HG03039 (cell line): ENCODE measurements at regions not wholly inside any gene's neighbourhood (a gene's known extent, or its start where the extent isn't known, plus 50 kb on each side); places are given as distances from the start of the nearest gene placed in this dataset.
"Not testable (repeated sequence)": the region's sequence is repeated elsewhere in the genome, so short reads cannot be mapped to it uniquely, and the experiment has no call there.

Experiments
- ATAC-seq: cut with Tn5 transposase; IDR thresholded peaks from one replicate; pipeline ENCODE4 v1.9.1; 2021; ENCODE audit warnings: mild to moderate bottlenecking, moderate library complexity; ENCODE audit not compliant: unreplicated experiment

GRCh38 chr16:51984395-51984794 lies 562.5 kb downstream of the TOX3 start:
- no peak for ATAC-seq

GRCh38 chr16:51982715-51983680 lies 563.9 kb downstream of the TOX3 start:
- ATAC-seq: no peak

- ATAC-seq: no peak
These were observed 565.2 kb downstream of the TOX3 start for GRCh38 chr16:51981725-51982124.

- not testable (repeated sequence) for ATAC-seq
These were observed 569.4 kb downstream of the TOX3 start for GRCh38 chr16:51977506-51977905.

- no peak for ATAC-seq
These were observed 575.8 kb downstream of the TOX3 start for GRCh38 chr16:51971184-51971583.

- ATAC-seq: no peak
These were observed 578.2 kb downstream of the TOX3 start for GRCh38 chr16:51968749-51969148.

GRCh38 chr16:51967646-51968045 lies 579.3 kb downstream of the TOX3 start:
- no peak for ATAC-seq

- ATAC-seq: no peak
These were observed 586.0 kb downstream of the TOX3 start for GRCh38 chr16:51960931-51961330.

GRCh38 chr16:51953286-51953985 lies 593.5 kb downstream of the TOX3 start:
- ATAC-seq: no peak

GRCh38 chr16:51952500-51952899 lies 594.4 kb downstream of the TOX3 start:
- no peak for ATAC-seq

GRCh38 chr16:51951668-51952298 lies 595.2 kb downstream of the TOX3 start:
- no peak for ATAC-seq

GRCh38 chr16:51950118-51950780 lies 596.7 kb downstream of the TOX3 start:
- ATAC-seq: no peak

GRCh38 chr16:51949282-51949681 lies 597.7 kb downstream of the TOX3 start:
- ATAC-seq: no peak

- ATAC-seq: no peak
These were observed 605.5 kb downstream of the TOX3 start for GRCh38 chr16:51941412-51941811.

GRCh38 chr16:51940183-51940582 lies 606.8 kb downstream of the TOX3 start:
- no peak for ATAC-seq

- ATAC-seq: no peak
These were observed 607.5 kb downstream of the TOX3 start for GRCh38 chr16:51939378-51939871.

GRCh38 chr16:51938861-51939260 lies 608.1 kb downstream of the TOX3 start:
- no peak for ATAC-seq

- ATAC-seq: no peak
These were observed 609.2 kb downstream of the TOX3 start for GRCh38 chr16:51937771-51938170.

- ATAC-seq: no peak
These were observed 610.1 kb downstream of the TOX3 start for GRCh38 chr16:51936846-51937245.

- no peak for ATAC-seq
These were observed 614.6 kb downstream of the TOX3 start for GRCh38 chr16:51932317-51932716.

GRCh38 chr16:51931653-51932052 lies 615.3 kb downstream of the TOX3 start:
- no peak for ATAC-seq
